H1 (cell line): ENCODE measurements at regions not wholly inside any gene's neighbourhood (a gene's known extent, or its start where the extent isn't known, plus 50 kb on each side); places are given as distances from the start of the nearest gene placed in this dataset.

Experiments used
- CTCF ChIA-PET: fragments of 300-600 bp; sonication (Branson Sonifier 250); formaldehyde crosslinking; loops from one replicate; lab custom pipeline; 2021; ENCODE audit not compliant: partially characterized antibody; lab: Charles Lee
- POLR2A ChIA-PET: fragments of 300-600 bp; sonication (Branson Sonifier 250); formaldehyde crosslinking; loops from one replicate; lab custom pipeline; 2021; ENCODE audit warnings: inconsistent platforms; ENCODE audit not compliant: partially characterized antibody; lab: Charles Lee
- DNase-seq, 2 experiments: peaks; one replicate each; pipeline versions ENCODE4 v3.0.0 to v3.0.0-alpha.2; 2010 to 2022; ENCODE audit warnings: low spot score in 2 of 2, low read depth in 1 of 2, mixed read lengths in 1 of 2
- FAIRE-seq: peaks from 2 replicates; lab custom pipeline; 2011; peaks lifted over from hg19 to GRCh38; lab: Jason Lieb, UNC
- H2AFZ ChIP-seq: 2 replicates; pipeline ENCODE4 v1.8.1; 2012; ENCODE audit warnings: low read length, inconsistent platforms
- H2AK5ac ChIP-seq: 2 replicates; pipeline ENCODE4 v1.6.1; 2013; ENCODE audit warnings: low read depth, low read length
- H2BK120ac ChIP-seq: replicated peaks from 2 replicates; pipeline ENCODE3; 2013; ENCODE audit warnings: low read depth, low read length, inconsistent platforms
- H2BK12ac ChIP-seq: 2 replicates; pipeline ENCODE4 v1.6.1; 2013; ENCODE audit warnings: low read depth, low read length
- H2BK15ac ChIP-seq: 2 replicates; pipeline ENCODE4 v1.6.1; 2013; ENCODE audit warnings: low read length
- H2BK20ac ChIP-seq: 2 replicates; pipeline ENCODE4 v1.6.1; 2013; ENCODE audit warnings: low read length
- H2BK5ac ChIP-seq: 2 replicates; pipeline ENCODE4 v1.6.1; 2013; ENCODE audit warnings: low read depth, low read length
- H3K14ac ChIP-seq: 2 replicates; pipeline ENCODE4 v1.6.1; 2013; ENCODE audit warnings: inconsistent platforms; ENCODE audit not compliant: insufficient read length
- H3K18ac ChIP-seq: 2 replicates; pipeline ENCODE4 v1.6.1; 2013; ENCODE audit warnings: low read length; ENCODE audit errors: extremely low read depth
- H3K23ac ChIP-seq: 2 replicates; pipeline ENCODE4 v1.6.1; 2013; ENCODE audit warnings: inconsistent platforms; ENCODE audit not compliant: insufficient read length
- H3K23me2 ChIP-seq: 2 replicates; pipeline ENCODE4 v1.6.1; 2013; ENCODE audit warnings: low read depth, low read length
- H3K27ac ChIP-seq: 2 replicates; pipeline ENCODE4 v1.6.1; 2011; ENCODE audit warnings: low read depth, low read length, inconsistent platforms
- H3K27me3 ChIP-seq, 4 experiments: replicated peaks in 1 of 4; 1 replicate in 1 of 4; 2 replicates in 3 of 4; pipeline versions ENCODE4 v1.6.1 to v1.8.1; 2011 to 2013; ENCODE audit warnings: low read length in 3 of 4, mild to moderate bottlenecking in 3 of 4, inconsistent platforms in 2 of 4, mixed read lengths in 2 of 4, moderate library complexity in 1 of 4; ENCODE audit not compliant: control insufficient read depth in 3 of 4, insufficient read depth in 3 of 4; ENCODE audit errors: extremely low read depth in 1 of 4
- H3K36me3 ChIP-seq, 4 experiments: 2 replicates each; pipeline versions ENCODE4 v1.6.1 to v1.8.1; 2011 to 2013; ENCODE audit warnings: mild to moderate bottlenecking in 4 of 4, low read length in 3 of 4, moderate library complexity in 2 of 4, control low read depth in 1 of 4, inconsistent platforms in 1 of 4; ENCODE audit not compliant: insufficient read depth in 4 of 4, control insufficient read depth in 2 of 4
- H3K4ac ChIP-seq: replicated peaks from 2 replicates; pipeline ENCODE3; 2013; ENCODE audit warnings: low read length, low read depth, mixed read lengths, inconsistent platforms; ENCODE audit not compliant: insufficient read length
- H3K4me1 ChIP-seq, 4 experiments: replicated peaks in 1 of 4; 1 replicate in 1 of 4; 2 replicates in 3 of 4; pipeline versions ENCODE4 v1.6.1 to v1.8.1; 2011 to 2013; ENCODE audit warnings: low read length in 3 of 4, inconsistent platforms in 2 of 4, mixed read lengths in 1 of 4; ENCODE audit not compliant: insufficient read depth in 4 of 4, control insufficient read depth in 3 of 4
- H3K4me2 ChIP-seq, 2 experiments: 2 replicates each; pipeline versions ENCODE4 v1.6.1 to v1.8.1; 2011 to 2013; ENCODE audit warnings: low read depth in 2 of 2, low read length in 2 of 2, control low read depth in 1 of 2, inconsistent platforms in 1 of 2, mild to moderate bottlenecking in 1 of 2; ENCODE audit not compliant: insufficient read depth in 1 of 2
- H3K4me3 ChIP-seq, 4 experiments: fragments of 200-600, 300-600 bp in 1 of 4; sonication (generic), shearing (Covaris generic), sonication (Bioruptor Twin) in 1 of 4; 2 replicates each; pipeline versions ENCODE4 v1.5.1 to v1.8.1; 2011 to 2016; ENCODE audit warnings: low read length in 4 of 4, low read depth in 3 of 4, control low read depth in 2 of 4, inconsistent platforms in 2 of 4, mild to moderate bottlenecking in 2 of 4, mixed read lengths in 1 of 4, moderate library complexity in 1 of 4; ENCODE audit not compliant: insufficient read depth in 2 of 4; ENCODE audit errors: extremely low read depth in 1 of 4
- H3K56ac ChIP-seq: replicated peaks from 2 replicates; pipeline ENCODE3; 2013; ENCODE audit warnings: low read depth, mild to moderate bottlenecking, mixed read lengths, low read length, inconsistent platforms; ENCODE audit not compliant: insufficient read length
- H3K79me1 ChIP-seq: 2 replicates; pipeline ENCODE4 v1.6.1; 2013; ENCODE audit warnings: low read depth, low read length, control low read depth
- H3K79me2 ChIP-seq, 2 experiments: 2 replicates each; pipeline versions ENCODE4 v1.6.1 to v1.8.1; 2012 to 2013; ENCODE audit warnings: low read length in 2 of 2, mild to moderate bottlenecking in 2 of 2, inconsistent platforms in 1 of 2; ENCODE audit not compliant: insufficient read depth in 2 of 2, control insufficient read depth in 1 of 2
- H3K9ac ChIP-seq, 4 experiments: replicated peaks in 1 of 4; 1 replicate in 1 of 4; 2 replicates in 3 of 4; pipeline versions ENCODE4 v1.6.1 to v1.8.1; 2011 to 2013; ENCODE audit warnings: low read depth in 3 of 4, low read length in 3 of 4, control low read depth in 2 of 4, mild to moderate bottlenecking in 2 of 4, moderate library complexity in 2 of 4, inconsistent platforms in 1 of 4; ENCODE audit errors: extremely low read depth in 1 of 4
- H3K9me3 ChIP-seq, 2 experiments: 2 replicates each; pipeline versions ENCODE4 v1.6.1 to v1.8.1; 2012 to 2013; ENCODE audit warnings: mild to moderate bottlenecking in 2 of 2, moderate library complexity in 2 of 2, control low read depth in 1 of 2, inconsistent platforms in 1 of 2, low read depth in 1 of 2, low read length in 1 of 2, mixed read lengths in 1 of 2; ENCODE audit not compliant: insufficient read depth in 2 of 2
- H4K20me1 ChIP-seq, 2 experiments: replicated peaks in 1 of 2; 2 replicates each; pipeline versions ENCODE3 to v1.8.1; 2011 to 2013; ENCODE audit warnings: inconsistent platforms in 2 of 2, low read length in 2 of 2, mild to moderate bottlenecking in 1 of 2; ENCODE audit not compliant: insufficient read depth in 2 of 2, control insufficient read depth in 1 of 2
- H4K5ac ChIP-seq: 2 replicates; pipeline ENCODE4 v1.6.1; 2013; ENCODE audit warnings: low read length, low read depth, mixed read lengths, inconsistent platforms; ENCODE audit not compliant: insufficient read length
- H4K8ac ChIP-seq: 2 replicates; pipeline ENCODE4 v1.8.0; 2013; ENCODE audit warnings: mild to moderate bottlenecking, moderate library complexity, low read length, inconsistent platforms; ENCODE audit not compliant: insufficient read depth; ENCODE audit errors: extremely low read depth
- H4K91ac ChIP-seq: replicated peaks from 2 replicates; pipeline ENCODE3; 2013; ENCODE audit warnings: low read length, mixed read lengths, inconsistent platforms; ENCODE audit not compliant: insufficient read length
- BACH1 ChIP-seq: IDR thresholded peaks from 2 replicates; pipeline ENCODE4 v1.6.1; 2012; ENCODE audit warnings: low read length, improper control_type of control experiment
- BRCA1 ChIP-seq: IDR thresholded peaks from 2 replicates; pipeline ENCODE4 v1.6.1; 2012; ENCODE audit warnings: low read depth, low read length, improper control_type of control experiment
- CHD1 ChIP-seq: IDR thresholded peaks from 2 replicates; pipeline ENCODE4 v1.6.1; 2012; ENCODE audit warnings: low read depth, low read length, improper control_type of control experiment
- EZH2 ChIP-seq: fragments of 200-600 bp; sonication (generic); IDR thresholded peaks from 2 replicates; pipeline ENCODE4 v1.7.1; 2012; ENCODE audit warnings: low read depth, mild to moderate bottlenecking, moderate library complexity, low read length, inconsistent platforms; ENCODE audit not compliant: severe bottlenecking
- GTF2F1 ChIP-seq: IDR thresholded peaks from 2 replicates; pipeline ENCODE4 v1.6.1; 2012; ENCODE audit warnings: low read depth, low read length, improper control_type of control experiment, borderline replicate concordance
- KDM1A ChIP-seq: fragments of 200-600, 300-600 bp; sonication (generic); IDR thresholded peaks from 2 replicates; pipeline ENCODE4 v1.7.1; 2016; ENCODE audit warnings: mild to moderate bottlenecking, low read length, borderline replicate concordance
- MAFK ChIP-seq: IDR thresholded peaks from 2 replicates; pipeline ENCODE4 v1.6.1; 2012; ENCODE audit warnings: low read depth, mild to moderate bottlenecking, improper control_type of control experiment, low read length
- NANOG ChIP-seq: IDR thresholded peaks from 2 replicates; pipeline ENCODE4 v1.6.1; 2011; ENCODE audit warnings: low read length, low read depth, mild to moderate bottlenecking, inconsistent platforms; ENCODE audit not compliant: insufficient read depth, poor library complexity, severe bottlenecking
- SAP30 ChIP-seq: fragments of 300-600 bp; sonication (generic); IDR thresholded peaks from 2 replicates; pipeline ENCODE4 v1.7.1; 2012; ENCODE audit warnings: low read length, moderate library complexity, mild to moderate bottlenecking, inconsistent platforms; ENCODE audit not compliant: insufficient read depth, insufficient replicate concordance
- TAF7 ChIP-seq: optimal IDR thresholded peaks from 2 replicates; pipeline ENCODE3; 2011; ENCODE audit warnings: low read depth, mild to moderate bottlenecking, inconsistent platforms, low read length, moderate library complexity, borderline replicate concordance
- WGBS, 2 experiments: shearing (Covaris generic) in 1 of 2; methylation state at CpG; one replicate each; pipeline versions ENCODE4 v1.1.6 to v1.1.7; 2013 to 2015; ENCODE audit warnings: low lambda C conversion rate in 2 of 2, mixed read lengths in 2 of 2, inconsistent platforms in 1 of 2, low coverage in 1 of 2, missing lambda C conversion rate in 1 of 2; ENCODE audit not compliant: insufficient replicate concordance in 2 of 2, insufficient coverage in 1 of 2, insufficient read length in 1 of 2; ENCODE audit errors: extremely low coverage in 1 of 2, missing lambda C conversion rate in 1 of 2; 5-methylcytosine and 5-hydroxymethylcytosine counted together
- TF ChIP-seq, protein P1 (sequence below), 3 experiments: IDR thresholded peaks; 1 replicate in 2 of 3; 2 replicates in 1 of 3; pipeline versions ENCODE4 v1.5.1 to v1.6.1; 2011; ENCODE audit warnings: low read length in 3 of 3, mild to moderate bottlenecking in 3 of 3, inconsistent platforms in 2 of 3, low read depth in 1 of 3, moderate library complexity in 1 of 3; ENCODE audit not compliant: insufficient read depth in 1 of 3; ENCODE audit errors: control extremely low read depth in 1 of 3

DNA sequence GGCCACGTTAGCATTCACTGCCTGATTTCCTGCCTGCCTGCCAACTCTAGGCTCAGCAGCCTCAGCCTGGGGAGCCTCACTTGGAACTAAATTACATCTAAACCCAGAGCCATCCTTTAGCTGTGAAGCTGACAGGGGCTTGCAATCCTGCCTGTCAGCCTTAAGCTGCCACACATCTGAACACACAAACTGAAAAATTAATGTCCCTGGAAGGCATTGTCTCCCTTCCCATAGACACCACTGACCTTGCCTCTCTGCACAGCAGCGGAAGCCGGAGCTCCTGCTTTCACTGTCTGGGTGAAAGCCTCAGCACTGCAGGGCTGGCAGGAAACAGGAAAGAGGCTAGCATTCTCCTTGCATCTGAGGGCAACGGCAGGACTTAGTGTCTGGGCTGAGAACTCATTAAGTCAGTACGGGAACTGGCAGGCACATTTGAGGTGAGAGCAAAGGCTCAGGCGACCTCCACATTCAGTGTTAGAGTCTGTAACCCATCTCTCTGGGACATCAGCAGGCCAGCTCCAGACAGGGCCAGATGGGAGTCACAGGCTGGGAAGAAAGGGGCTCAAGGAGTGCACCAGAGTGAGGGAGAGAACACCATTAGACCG is 452.4 kb upstream of the C16orf82 start:
- ChIA-PET CTCF (interaction anchor here (0.9 to 2.4 kb wide), 6 partner anchors 8 to 496 kb away, joined by 3 to 14 read pairs (median 4); no protein-coding TSS in a partner anchor), POLR2A (no interaction called here)
- Histone ChIP-seq H3K9ac (no peak overlapping the region), H3K4ac (no peak overlapping the region), H3K9me3 (no peaks in the 10 kb centered on the region), H4K8ac (no peak overlapping the region), H4K20me1 (no peaks in the 10 kb centered on the region), H2BK120ac (no peak overlapping the region), H3K79me2 (no peaks in the 10 kb centered on the region), H3K14ac (no peak overlapping the region), H2AK5ac (no peak overlapping the region), H3K79me1 (no peaks in the 10 kb centered on the region), H2AFZ (peak overlapping the region; percentile 85), H2BK20ac (no peak overlapping the region), H3K27me3 (no peaks in the 10 kb centered on the region; a peak in 1 of 7 replicates), H2BK5ac (no peak overlapping the region), H3K56ac (no peak overlapping the region), H2BK12ac (no peak overlapping the region), H4K5ac (no peak overlapping the region), H2BK15ac (no peak overlapping the region), H3K27ac (no peak overlapping the region), H3K4me2 (no peak overlapping the region), H3K23me2 (no peaks in the 10 kb centered on the region), H3K36me3 (no peaks in the 10 kb centered on the region), H3K4me1 (no peaks in the 10 kb centered on the region), H3K18ac (no peak overlapping the region; the same call in 1 of the 2 replicates), H4K91ac (no peak overlapping the region), H3K23ac (no peak overlapping the region), H3K4me3 (no peak overlapping the region)
- WGBS, 2 experiments: 79% methylated on average over 7 of the region's 7 CpGs; no CpG with 5 or more reads in 1 of the 2 experiments
- FAIRE-seq (no peak), DNase-seq (no peak)
- TF ChIP-seq KDM1A: no peak
- no peak for TF ChIP-seq BRCA1
- no peak for TF ChIP-seq BACH1
- no peak for TF ChIP-seq EZH2
- no peak for TF ChIP-seq SAP30
- TF ChIP-seq NANOG: no peak
- TF ChIP-seq GTF2F1: no peak
- TF ChIP-seq, protein P1, sequence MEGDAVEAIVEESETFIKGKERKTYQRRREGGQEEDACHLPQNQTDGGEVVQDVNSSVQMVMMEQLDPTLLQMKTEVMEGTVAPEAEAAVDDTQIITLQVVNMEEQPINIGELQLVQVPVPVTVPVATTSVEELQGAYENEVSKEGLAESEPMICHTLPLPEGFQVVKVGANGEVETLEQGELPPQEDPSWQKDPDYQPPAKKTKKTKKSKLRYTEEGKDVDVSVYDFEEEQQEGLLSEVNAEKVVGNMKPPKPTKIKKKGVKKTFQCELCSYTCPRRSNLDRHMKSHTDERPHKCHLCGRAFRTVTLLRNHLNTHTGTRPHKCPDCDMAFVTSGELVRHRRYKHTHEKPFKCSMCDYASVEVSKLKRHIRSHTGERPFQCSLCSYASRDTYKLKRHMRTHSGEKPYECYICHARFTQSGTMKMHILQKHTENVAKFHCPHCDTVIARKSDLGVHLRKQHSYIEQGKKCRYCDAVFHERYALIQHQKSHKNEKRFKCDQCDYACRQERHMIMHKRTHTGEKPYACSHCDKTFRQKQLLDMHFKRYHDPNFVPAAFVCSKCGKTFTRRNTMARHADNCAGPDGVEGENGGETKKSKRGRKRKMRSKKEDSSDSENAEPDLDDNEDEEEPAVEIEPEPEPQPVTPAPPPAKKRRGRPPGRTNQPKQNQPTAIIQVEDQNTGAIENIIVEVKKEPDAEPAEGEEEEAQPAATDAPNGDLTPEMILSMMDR (IDR thresholded peaks at IDR 0.05; ENCODE audit: control extremely low read depth in 1 of 3, insufficient read depth in 1 of 3, low read depth in 1 of 3, low read length in 3 of 3): no peak
- TF ChIP-seq MAFK: no peak
- TF ChIP-seq TAF7: no peak
- TF ChIP-seq CHD1: no peak
